Smooth muscle cell (in vitro differentiated cells): ENCODE measurements at regions not wholly inside any gene's neighbourhood (a gene's known extent, or its start where the extent isn't known, plus 50 kb on each side); places are given as distances from the start of the nearest gene placed in this dataset.

Experiments
- DNase-seq: peaks from one replicate; lab custom pipeline; 2025; ENCODE audit not compliant: unreplicated experiment; lab: John Stamatoyannopoulos, UW
- H2AFZ ChIP-seq: fragments of 200-600 bp; sonication (generic); 2 replicates; pipeline ENCODE4 v1.6.0; 2016; ENCODE audit warnings: antibody characterized with exemption, low read depth, mild to moderate bottlenecking
- H3F3A ChIP-seq: fragments of 200-600 bp; sonication (generic); 2 replicates; pipeline ENCODE4 v1.6.0; 2017; ENCODE audit warnings: antibody characterized with exemption, low read depth
- H3K27ac ChIP-seq: fragments of 200-600 bp; sonication (generic); 2 replicates; pipeline ENCODE4 v1.5.1; 2016; ENCODE audit warnings: low read depth, mild to moderate bottlenecking
- H3K27me3 ChIP-seq: fragments of 200-600 bp; sonication (generic); 2 replicates; pipeline ENCODE4 v1.6.1; 2016; ENCODE audit warnings: low read depth, mild to moderate bottlenecking
- H3K36me3 ChIP-seq: fragments of 200-600 bp; sonication (generic); 2 replicates; pipeline ENCODE4 v1.5.1; 2016; ENCODE audit warnings: low read depth
- H3K4me1 ChIP-seq: fragments of 200-600 bp; sonication (generic); 2 replicates; pipeline ENCODE4 v1.5.1; 2016; ENCODE audit warnings: low read depth
- H3K4me2 ChIP-seq: fragments of 200-600 bp; sonication (generic); 2 replicates; pipeline ENCODE4 v1.6.0; 2016; ENCODE audit warnings: mild to moderate bottlenecking
- H3K4me3 ChIP-seq: fragments of 200-600 bp; sonication (generic); 2 replicates; pipeline ENCODE4 v1.5.1; 2016; ENCODE audit warnings: mild to moderate bottlenecking
- H3K79me2 ChIP-seq: fragments of 200-600 bp; sonication (generic); 2 replicates; pipeline ENCODE4 v1.6.0; 2016; ENCODE audit warnings: low read depth, mild to moderate bottlenecking
- H3K9ac ChIP-seq: fragments of 200-600 bp; sonication (generic); 2 replicates; pipeline ENCODE4 v1.6.0; 2016; ENCODE audit warnings: low read depth
- H3K9me3 ChIP-seq: fragments of 200-600 bp; sonication (generic); replicated peaks from 2 replicates; pipeline ENCODE4 v1.5.1; 2016; ENCODE audit warnings: low read depth
- H4K20me1 ChIP-seq: fragments of 200-600 bp; sonication (generic); 2 replicates; pipeline ENCODE4 v1.6.0; 2016; ENCODE audit warnings: low read depth
- CTCF ChIP-seq: fragments of 200-600 bp; sonication (generic); IDR thresholded peaks from 2 replicates; pipeline ENCODE4 v1.5.1; 2017; ENCODE audit warnings: borderline replicate concordance, mild to moderate bottlenecking, antibody characterized with exemption; ENCODE audit not compliant: insufficient read depth, poor library complexity, severe bottlenecking
- WGBS: methylation state at CpG from one replicate; pipeline ENCODE4 v1.1.7; 2016; ENCODE audit warnings: low lambda C conversion rate; 5-methylcytosine and 5-hydroxymethylcytosine counted together

GRCh38 chr1:189899686-189900425 is 577.8 kb downstream of the BRINP3 start:
- no peaks in the 10 kb centered on the region for H3K36me3 ChIP-seq
- H3K4me2 ChIP-seq, result no peak overlapping the region
- H3K9ac ChIP-seq, result no peak overlapping the region
- H4K20me1 ChIP-seq, result no peaks in the 10 kb centered on the region
- H3K9me3 ChIP-seq, result no peaks in the 10 kb centered on the region
- WGBS, result 14% methylated on average over 1 of the region's 1 CpG
- H3F3A ChIP-seq, result no peaks in the 10 kb centered on the region
- no peak for DNase-seq
- peaks cover 15% of the 10 kb centered on the region for H3K4me1 ChIP-seq
- H3K27me3 ChIP-seq, result no peaks in the 10 kb centered on the region
- no peaks in the 10 kb centered on the region for H3K79me2 ChIP-seq
- no peak overlapping the region for H3K27ac ChIP-seq
- peak overlapping the region; percentile 7 for H2AFZ ChIP-seq
- no peak overlapping the region for H3K4me3 ChIP-seq
- TF ChIP-seq CTCF, result no peak

- Histone ChIP-seq H4K20me1 (no peaks in the 10 kb centered on the region), H3K9ac (no peak overlapping the region), H3K4me3 (no peak overlapping the region), H3K9me3 (no peaks in the 10 kb centered on the region), H3K36me3 (no peaks in the 10 kb centered on the region), H3F3A (no peaks in the 10 kb centered on the region), H3K4me1 (peaks cover 7% of the 10 kb centered on the region), H3K27me3 (no peaks in the 10 kb centered on the region), H3K27ac (no peak overlapping the region), H3K4me2 (no peak overlapping the region), H3K79me2 (no peaks in the 10 kb centered on the region), H2AFZ (no peak overlapping the region)
- WGBS, result 82% methylated on average over 2 of the region's 2 CpGs
- no peak for TF ChIP-seq CTCF
- no peak for DNase-seq
These were observed 573.2 kb downstream of the BRINP3 start for GRCh38 chr1:189904509-189904908.

GRCh38 chr1:189908113-189908512 is 569.6 kb downstream of the BRINP3 start:
- Histone ChIP-seq H3K9me3 (no peaks in the 10 kb centered on the region), H3F3A (no peaks in the 10 kb centered on the region), H3K79me2 (no peaks in the 10 kb centered on the region), H3K4me2 (no peak overlapping the region), H3K4me3 (no peak overlapping the region), H3K9ac (no peak overlapping the region), H3K27ac (no peak overlapping the region), H3K4me1 (no peaks in the 10 kb centered on the region), H2AFZ (no peak overlapping the region), H3K36me3 (no peaks in the 10 kb centered on the region), H4K20me1 (no peaks in the 10 kb centered on the region), H3K27me3 (no peaks in the 10 kb centered on the region)
- TF ChIP-seq CTCF, result no peak
- DNase-seq, result no peak

GRCh38 chr1:189921613-189922012 is 556.1 kb downstream of the BRINP3 start:
- Histone ChIP-seq H3K4me1 (no peaks in the 10 kb centered on the region), H3K79me2 (no peaks in the 10 kb centered on the region), H3K27ac (no peak overlapping the region), H3K9me3 (no peaks in the 10 kb centered on the region), H3F3A (no peaks in the 10 kb centered on the region), H3K4me3 (no peak overlapping the region), H2AFZ (no peak overlapping the region), H3K4me2 (no peak overlapping the region), H3K27me3 (no peaks in the 10 kb centered on the region), H3K36me3 (no peaks in the 10 kb centered on the region), H3K9ac (no peak overlapping the region), H4K20me1 (no peaks in the 10 kb centered on the region)
- TF ChIP-seq CTCF, result no peak
- WGBS, result 96% methylated on average over 2 of the region's 2 CpGs
- DNase-seq, result no peak
